Esophagus squamous epithelium (tissue), 5 donors: ENCODE measurements at regions not wholly inside any gene's neighbourhood (a gene's known extent, or its start where the extent isn't known, plus 50 kb on each side); places are given as distances from the start of the nearest gene placed in this dataset.
A peak's percentile ranks its signal among the peaks of the same experiment; 100 is the strongest.

ENCODE experiments used
- DNase-seq: peaks from one replicate; lab custom pipeline; 2025; lab: John Stamatoyannopoulos, UW
- H3K27ac ChIP-seq, 4 donors: fragments of 200-600 bp; sonication (generic); one replicate each; pipeline ENCODE4 v1.5.1; 2016 to 2019; ENCODE audit warnings: mild to moderate bottlenecking in 1 of 4
- H3K27me3 ChIP-seq, 4 donors: fragments of 200-600 bp; sonication (generic); 1 replicate in 3 of 4; 2 replicates in 1 of 4; pipeline versions ENCODE4 v1.5.1 to v1.6.0; 2017 to 2021; ENCODE audit warnings: antibody characterized with exemption in 1 of 4
- H3K36me3 ChIP-seq, 3 donors: fragments of 200-600 bp; sonication (generic); one replicate each; pipeline ENCODE4 v1.5.1; 2016 to 2019
- H3K4me1 ChIP-seq, 3 donors: fragments of 200-600 bp; sonication (generic); one replicate each; pipeline ENCODE4 v1.5.1; 2017 to 2019
- H3K4me3 ChIP-seq, 4 donors: fragments of 200-600 bp; sonication (generic); 1 replicate in 3 of 4; 2 replicates in 1 of 4; pipeline ENCODE4 v1.5.1; 2016 to 2019; ENCODE audit warnings: mild to moderate bottlenecking in 2 of 4, moderate library complexity in 1 of 4
- H3K9me3 ChIP-seq, 3 donors: fragments of 200-600 bp; sonication (generic); one replicate each; pipeline ENCODE4 v1.5.1; 2016 to 2019
- POLR2A ChIP-seq, 4 donors: fragments of 450-650 bp; IDR thresholded peaks; one replicate each; pipeline ENCODE4 v1.6.1; 2017; ENCODE audit warnings: antibody characterized with exemption in 4 of 4, mild to moderate bottlenecking in 4 of 4, moderate library complexity in 3 of 4
- WGBS, 2 donors: methylation state at CpG; one replicate each; pipeline ENCODE4 v1.1.5; 2018; 5-methylcytosine and 5-hydroxymethylcytosine counted together
- intact Hi-C: fragments of 100-400 bp; cut with DNase I; formaldehyde crosslinking; loops from one replicate; pipeline ENCODE4 v1.15.0; 2022
- TF ChIP-seq, protein P1 (sequence below), 6 experiments: fragments of 450-650 bp in 4 of 6; fragments of 200-600 bp in 2 of 6; sonication (generic) in 2 of 6; IDR thresholded peaks; one replicate each; pipeline ENCODE4 v1.5.1; 2016 to 2019; ENCODE audit warnings: antibody characterized with exemption in 6 of 6, mild to moderate bottlenecking in 4 of 6, moderate library complexity in 4 of 6
- donor health status: DM: yes; HTN: yes; CAD: no.

- no peaks in the 10 kb centered on the region for H3K36me3 ChIP-seq
- H3K4me3 ChIP-seq: no peak overlapping the region
- no peak overlapping the region for H3K27ac ChIP-seq
- intact Hi-C loops: no loop called here
- H3K27me3 ChIP-seq: peaks cover 0 to 7% (median 0%) of the 10 kb centered on the region in 4 donors
- H3K9me3 ChIP-seq: no peaks in the 10 kb centered on the region
- no peak for DNase-seq
- TF ChIP-seq, protein P1, sequence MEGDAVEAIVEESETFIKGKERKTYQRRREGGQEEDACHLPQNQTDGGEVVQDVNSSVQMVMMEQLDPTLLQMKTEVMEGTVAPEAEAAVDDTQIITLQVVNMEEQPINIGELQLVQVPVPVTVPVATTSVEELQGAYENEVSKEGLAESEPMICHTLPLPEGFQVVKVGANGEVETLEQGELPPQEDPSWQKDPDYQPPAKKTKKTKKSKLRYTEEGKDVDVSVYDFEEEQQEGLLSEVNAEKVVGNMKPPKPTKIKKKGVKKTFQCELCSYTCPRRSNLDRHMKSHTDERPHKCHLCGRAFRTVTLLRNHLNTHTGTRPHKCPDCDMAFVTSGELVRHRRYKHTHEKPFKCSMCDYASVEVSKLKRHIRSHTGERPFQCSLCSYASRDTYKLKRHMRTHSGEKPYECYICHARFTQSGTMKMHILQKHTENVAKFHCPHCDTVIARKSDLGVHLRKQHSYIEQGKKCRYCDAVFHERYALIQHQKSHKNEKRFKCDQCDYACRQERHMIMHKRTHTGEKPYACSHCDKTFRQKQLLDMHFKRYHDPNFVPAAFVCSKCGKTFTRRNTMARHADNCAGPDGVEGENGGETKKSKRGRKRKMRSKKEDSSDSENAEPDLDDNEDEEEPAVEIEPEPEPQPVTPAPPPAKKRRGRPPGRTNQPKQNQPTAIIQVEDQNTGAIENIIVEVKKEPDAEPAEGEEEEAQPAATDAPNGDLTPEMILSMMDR (IDR thresholded peaks at IDR 0.05): no peak
- TF ChIP-seq POLR2A (IDR thresholded peaks at IDR 0.05): no peak
- H3K4me1 ChIP-seq: no peaks in the 10 kb centered on the region
- 89 to 91% methylated on average over 9 to 11 of the region's 11 CpGs for WGBS, 2 donors
Measured at GRCh38 chr5:2187156-2187555, 304.4 kb upstream of the IRX4 start.

DNA sequence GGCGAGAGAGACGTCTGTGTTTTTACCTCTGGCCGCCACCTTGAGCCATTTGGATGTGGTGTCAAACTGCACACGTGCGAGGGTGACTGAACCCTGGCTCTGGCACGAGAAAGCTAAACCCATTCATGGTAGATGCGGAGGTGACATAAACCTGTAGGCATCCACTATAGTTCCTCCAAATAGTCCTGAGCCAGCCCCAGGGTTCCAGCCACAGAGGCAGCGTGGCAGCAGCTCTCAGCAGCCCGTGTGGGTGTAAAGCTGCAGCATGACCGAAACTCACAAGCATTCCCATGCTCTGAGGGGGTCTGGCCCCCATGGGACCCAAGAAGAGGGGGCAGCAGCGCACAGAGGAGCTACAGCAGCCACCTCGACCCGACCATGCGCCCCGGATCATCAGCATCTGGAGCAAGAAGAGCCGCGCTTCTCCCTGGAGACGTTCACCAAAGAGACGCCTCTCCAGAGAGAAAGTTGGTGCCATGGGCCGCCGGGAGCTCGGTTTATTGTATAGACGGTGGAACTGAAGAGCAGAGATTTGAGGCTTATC is 303.8 kb upstream of the IRX4 start:
- 80 to 83% methylated on average over 13 to 18 of the region's 23 CpGs for WGBS, 2 donors
- DNase-seq: no peak
- intact Hi-C loops: no loop called here

GRCh38 chr5:2185646-2186471 is 303.1 kb upstream of the IRX4 start:
- TF ChIP-seq POLR2A (IDR thresholded peaks at IDR 0.05): no peak
- TF ChIP-seq, protein P1 (IDR thresholded peaks at IDR 0.05): no peak
- DNase-seq: no peak

More for the DNA sequence above, 303.8 kb upstream of the IRX4 start:
- Histone ChIP-seq H3K27ac (no peak overlapping the region), H3K4me3 (no peak overlapping the region), H3K27me3 (peaks cover 0 to 7% (median 0%) of the 10 kb centered on the region in 4 donors), H3K4me1 (no peaks in the 10 kb centered on the region), H3K36me3 (no peaks in the 10 kb centered on the region), H3K9me3 (no peaks in the 10 kb centered on the region)
- TF ChIP-seq, protein P1 (IDR thresholded peaks at IDR 0.05): no peak
- no peak for TF ChIP-seq POLR2A (IDR thresholded peaks at IDR 0.05)

DNA sequence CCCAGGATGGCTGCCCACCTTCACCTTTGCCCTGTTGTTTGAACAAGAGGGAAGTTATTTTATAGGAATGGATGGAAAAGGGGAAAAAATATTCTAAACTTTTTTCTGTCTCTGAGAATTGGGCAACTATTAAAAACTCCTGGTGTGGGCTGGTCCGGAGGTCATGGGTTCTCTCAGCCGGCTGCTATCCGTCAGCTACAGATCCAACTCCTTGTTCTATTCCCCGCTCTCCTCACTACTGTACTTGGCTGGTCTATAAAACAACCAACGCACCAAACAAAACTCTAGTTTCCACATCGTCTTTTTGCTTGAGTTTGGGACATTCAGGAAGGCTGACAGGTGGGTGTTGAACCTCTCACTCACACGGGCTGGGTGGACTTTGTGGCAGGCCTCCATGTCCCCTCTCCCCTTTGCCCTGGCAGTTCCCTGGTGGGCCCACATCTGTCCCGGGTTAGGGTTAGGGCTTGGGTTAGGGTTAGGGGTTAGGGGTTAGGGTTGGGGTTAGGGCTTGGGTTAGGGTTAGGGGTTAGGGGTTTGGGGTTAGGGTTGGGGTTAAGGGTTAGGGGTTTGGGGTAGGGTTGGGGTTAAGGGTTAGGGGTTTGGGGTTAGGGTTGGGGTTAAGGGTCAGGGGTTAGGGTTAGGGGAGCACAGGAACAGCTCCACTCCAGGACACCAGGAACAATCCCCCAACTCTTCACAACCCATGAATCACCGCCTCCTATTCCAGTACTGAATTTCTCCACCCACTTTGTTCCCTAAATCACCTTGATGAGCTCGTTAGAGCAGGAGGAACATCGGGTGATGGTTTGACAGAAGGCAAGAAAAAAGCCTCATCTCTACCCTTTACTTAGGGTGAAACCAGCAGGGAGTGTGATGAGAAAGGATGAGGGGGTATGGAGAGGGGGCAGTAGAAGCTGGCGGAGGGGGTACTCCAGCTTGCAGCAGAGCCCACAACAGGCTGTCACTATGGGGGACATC is 302.1 kb upstream of the IRX4 start:
- Histone ChIP-seq H3K36me3 (no peaks in the 10 kb centered on the region), H3K4me3 (no peak overlapping the region), H3K27me3 (peaks cover 0 to 7% (median 0%) of the 10 kb centered on the region in 4 donors), H3K9me3 (no peaks in the 10 kb centered on the region), H3K27ac (peak overlapping the region in 1 of 4 donors; percentile 54), H3K4me1 (no peaks in the 10 kb centered on the region)
- DNase-seq: no peak
- intact Hi-C loops: no loop called here
- WGBS, 2 donors: 65 to 80% methylated on average over 11 of the region's 12 CpGs
- TF ChIP-seq POLR2A (IDR thresholded peaks at IDR 0.05): no peak
- TF ChIP-seq, protein P1 (IDR thresholded peaks at IDR 0.05): no peak

More at GRCh38 chr5:2185646-2186471, 303.1 kb upstream of the IRX4 start:
- no peak overlapping the region for H3K4me3 ChIP-seq
- no peak overlapping the region for H3K27ac ChIP-seq
- H3K36me3 ChIP-seq: no peaks in the 10 kb centered on the region
- 74 to 80% methylated on average over 19 of the region's 30 CpGs for WGBS, 2 donors
- intact Hi-C loops: no loop called here
- H3K27me3 ChIP-seq: peaks cover 0 to 7% (median 0%) of the 10 kb centered on the region in 4 donors
- no peaks in the 10 kb centered on the region for H3K9me3 ChIP-seq
- H3K4me1 ChIP-seq: no peaks in the 10 kb centered on the region
